CD4-positive, alpha-beta T cell (primary cell): ENCODE measurements at regions not wholly inside any gene's neighbourhood (a gene's known extent, or its start where the extent isn't known, plus 50 kb on each side); places are given as distances from the start of the nearest gene placed in this dataset.

Experiments
- ATAC-seq: fragments of 200-7000 bp; cut with Tn5 transposase; one replicate; pipeline ENCODE4 v1.10.0; 2022; ENCODE audit warnings: mild to moderate bottlenecking; ENCODE audit not compliant: poor library complexity
- CTCF ChIA-PET: fragments of 350-600 bp; sonication (Branson Sonifier 250); formaldehyde crosslinking; loops from one replicate; lab custom pipeline; 2021; ENCODE audit warnings: antibody characterized with exemption, inconsistent platforms; lab: Charles Lee
- POLR2A ChIA-PET: fragments of 350-600 bp; sonication (Branson Sonifier 250); formaldehyde crosslinking; loops from one replicate; lab custom pipeline; 2021; ENCODE audit warnings: antibody characterized with exemption, inconsistent platforms; lab: Charles Lee
- DNase-seq, 14 experiments: peaks; one replicate each; pipeline ENCODE4 v3.0.0-alpha.2; 2013 to 2020; ENCODE audit warnings: mixed read lengths in 2 of 14
- H3K27ac ChIP-seq, 2 donors: one replicate each; pipeline versions ENCODE4 v1.5.1 to v1.7.0; 2013; ENCODE audit warnings: low read length in 2 of 2, low read depth in 1 of 2, mild to moderate bottlenecking in 1 of 2
- H3K27me3 ChIP-seq, 2 experiments: 1 replicate in 1 of 2; 2 replicates in 1 of 2; pipeline versions ENCODE4 v1.6.1 to v1.7.0; 2013; ENCODE audit warnings: low read length in 2 of 2, control low read depth in 1 of 2, mild to moderate bottlenecking in 1 of 2, moderate library complexity in 1 of 2; ENCODE audit not compliant: insufficient read depth in 2 of 2, control insufficient read depth in 1 of 2
- H3K36me3 ChIP-seq: one replicate; pipeline ENCODE4 v1.6.1; 2013; ENCODE audit warnings: low read length, control low read depth; ENCODE audit not compliant: insufficient read depth
- H3K4me1 ChIP-seq: one replicate; pipeline ENCODE4 v1.6.1; 2013; ENCODE audit warnings: low read length, control low read depth; ENCODE audit not compliant: insufficient read depth
- H3K4me3 ChIP-seq: one replicate; pipeline ENCODE4 v1.5.1; 2013; ENCODE audit warnings: mild to moderate bottlenecking, low read length, moderate library complexity
- H3K9me3 ChIP-seq, 2 experiments: 1 replicate in 1 of 2; 2 replicates in 1 of 2; pipeline versions ENCODE4 v1.6.1 to v1.7.0; 2013; ENCODE audit warnings: low read length in 2 of 2, mild to moderate bottlenecking in 2 of 2, control low read depth in 1 of 2, moderate library complexity in 1 of 2; ENCODE audit not compliant: control insufficient read depth in 1 of 2, insufficient read depth in 1 of 2
- H3K27ac Mint-ChIP-seq: one replicate; pipeline ENCODE4 v1.8.0; 2020; ENCODE audit warnings: mixed read lengths
- H3K27me3 Mint-ChIP-seq: one replicate; pipeline ENCODE4 v1.8.0; 2021; ENCODE audit warnings: mixed read lengths
- H3K36me3 Mint-ChIP-seq: one replicate; pipeline ENCODE4 v1.8.0; 2021; ENCODE audit warnings: low read depth, mixed read lengths
- H3K4me1 Mint-ChIP-seq: one replicate; pipeline ENCODE4 v1.8.0; 2021; ENCODE audit warnings: low read depth, mixed read lengths
- H3K4me3 Mint-ChIP-seq: one replicate; pipeline ENCODE4 v1.8.0; 2020; ENCODE audit warnings: mild to moderate bottlenecking, mixed read lengths
- H3K9me3 Mint-ChIP-seq: one replicate; pipeline ENCODE4 v1.8.0; 2020; ENCODE audit warnings: mixed read lengths
- CTCF ChIP-seq: fragments of 200-600 bp; IDR thresholded peaks from one replicate; pipeline ENCODE4 v1.8.0; 2022; ENCODE audit warnings: antibody characterized with exemption, mild to moderate bottlenecking
- intact Hi-C, 2 experiments: fragments of 100-400 bp; cut with DNase I in 1 of 2; cut with micrococcal nuclease in 1 of 2; formaldehyde crosslinking; loops; one replicate each; pipeline versions ENCODE4 v1.15.1 to v1.9.0; 2023 to 2025; cut with DNase I, micrococcal nuclease

GRCh38 chr1:177863796-177864195 lies 106.1 kb downstream of the SEC16B start:
- Mint-ChIP-seq H3K4me3 (no peak overlapping the region), H3K27me3 (no peaks in the 10 kb centered on the region), H3K4me1 (no peaks in the 10 kb centered on the region), H3K36me3 (no peaks in the 10 kb centered on the region), H3K9me3 (peaks cover 5% of the 10 kb centered on the region), H3K27ac (no peak overlapping the region)
- no peaks in the 10 kb centered on the region for H3K27me3 ChIP-seq
- TF ChIP-seq CTCF, result no peak
- H3K36me3 ChIP-seq, result no peaks in the 10 kb centered on the region
- H3K27ac ChIP-seq, result no peak overlapping the region
- no peaks in the 10 kb centered on the region for H3K9me3 ChIP-seq
- ChIA-PET POLR2A (no interaction called here), CTCF (no interaction called here)
- no peaks in the 10 kb centered on the region for H3K4me1 ChIP-seq
- no peak for ATAC-seq
- intact Hi-C loops, result no loop called here
- DNase-seq, result no peak
- H3K4me3 ChIP-seq, result no peak overlapping the region

DNA sequence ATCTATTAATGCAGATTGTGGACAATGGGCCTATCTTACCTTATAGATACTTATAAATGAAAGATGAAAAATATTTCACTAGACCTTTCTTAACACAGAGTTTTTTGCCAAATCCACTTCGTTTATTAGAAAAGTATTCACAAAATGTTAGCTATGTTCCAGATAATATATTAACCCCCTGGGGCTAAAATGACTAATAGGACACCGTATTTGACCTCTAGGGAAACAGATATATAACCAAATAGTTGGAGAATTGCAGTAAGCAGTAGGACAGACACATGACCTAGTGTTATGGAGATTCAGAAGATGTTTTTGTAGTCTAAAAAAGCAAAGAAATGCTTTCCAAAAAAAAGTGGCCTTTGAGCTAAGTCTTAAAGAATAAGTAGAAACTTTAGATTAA lies 106.9 kb downstream of the SEC16B start:
- Mint-ChIP-seq H3K9me3 (peaks cover 2% of the 10 kb centered on the region), H3K4me3 (no peak overlapping the region), H3K4me1 (peaks cover 6% of the 10 kb centered on the region), H3K27ac (no peak overlapping the region), H3K36me3 (no peaks in the 10 kb centered on the region), H3K27me3 (no peaks in the 10 kb centered on the region)
- H3K27ac ChIP-seq, result no peak overlapping the region
- no peaks in the 10 kb centered on the region for H3K27me3 ChIP-seq
- no peak overlapping the region for H3K4me3 ChIP-seq
- DNase-seq, result no peak
- no peak for TF ChIP-seq CTCF
- no peak for ATAC-seq
- H3K4me1 ChIP-seq, result no peaks in the 10 kb centered on the region
- no peaks in the 10 kb centered on the region for H3K9me3 ChIP-seq
- POLR2A ChIA-PET, result no interaction called here
- intact Hi-C loops, result no loop called here
- CTCF ChIA-PET, result no interaction called here
- H3K36me3 ChIP-seq, result no peaks in the 10 kb centered on the region

DNA sequence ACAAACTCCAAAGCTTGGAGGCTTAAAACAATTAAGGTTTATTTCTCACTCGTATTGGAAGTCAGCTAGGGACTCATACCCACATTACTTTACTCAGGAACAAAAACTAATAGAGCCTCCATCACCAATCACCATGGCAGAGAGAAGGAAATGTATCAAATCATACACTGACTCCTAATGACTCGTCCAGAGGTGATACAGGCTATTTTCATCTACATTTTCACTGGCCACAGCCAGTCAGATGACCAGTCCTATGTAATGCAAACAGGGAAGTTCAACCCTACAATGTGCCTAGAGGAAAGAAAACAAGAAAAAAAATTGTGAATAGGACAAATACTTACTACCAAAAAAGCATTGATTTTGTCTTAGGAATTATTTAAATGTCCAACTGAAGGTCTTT lies 110.3 kb downstream of the SEC16B start:
- Mint-ChIP-seq H3K4me3 (no peak overlapping the region), H3K36me3 (no peaks in the 10 kb centered on the region), H3K27ac (no peak overlapping the region), H3K9me3 (peaks cover 2% of the 10 kb centered on the region), H3K4me1 (peaks cover 6% of the 10 kb centered on the region), H3K27me3 (no peaks in the 10 kb centered on the region)
- no peak overlapping the region for H3K4me3 ChIP-seq
- no peaks in the 10 kb centered on the region for H3K36me3 ChIP-seq
- no peak overlapping the region for H3K27ac ChIP-seq
- CTCF ChIA-PET, result no interaction called here
- POLR2A ChIA-PET, result no interaction called here
- no peaks in the 10 kb centered on the region for H3K4me1 ChIP-seq
- H3K9me3 ChIP-seq, result peaks cover 0 to 8% of the 10 kb centered on the region in 2 experiments
- no peaks in the 10 kb centered on the region for H3K27me3 ChIP-seq
- no peak for TF ChIP-seq CTCF
- ATAC-seq (no peak), DNase-seq (no peak)
- intact Hi-C loops, result no loop called here
